Keratinocyte (primary cell): ENCODE measurements at regions not wholly inside any gene's neighbourhood (a gene's known extent, or its start where the extent isn't known, plus 50 kb on each side); places are given as distances from the start of the nearest gene placed in this dataset.

Experiments used
- DNase-seq: peaks from one replicate; pipeline ENCODE4 v3.0.0-alpha.2; 2011; ENCODE audit warnings: low read depth, missing footprints, low spot score
- FAIRE-seq: peaks from 2 replicates; lab custom pipeline; 2011; peaks lifted over from hg19 to GRCh38; lab: Jason Lieb, UNC
- H2AFZ ChIP-seq: 2 replicates; pipeline ENCODE4 v1.6.0; 2012; ENCODE audit warnings: low read length, control low read depth, inconsistent platforms; ENCODE audit not compliant: control insufficient read depth
- H3K27ac ChIP-seq: 2 replicates; pipeline ENCODE4 v1.5.1; 2011; ENCODE audit warnings: low read length; ENCODE audit not compliant: control insufficient read depth, insufficient read depth
- H3K27me3 ChIP-seq: 3 replicates; pipeline ENCODE4 v1.6.0; 2011; ENCODE audit warnings: low read length; ENCODE audit not compliant: control insufficient read depth, insufficient read depth; ENCODE audit errors: extremely low read depth
- H3K36me3 ChIP-seq, 2 experiments: 2 replicates in 1 of 2; 3 replicates in 1 of 2; pipeline ENCODE4 v1.5.1; 2011; ENCODE audit warnings: low read length in 2 of 2, mild to moderate bottlenecking in 1 of 2; ENCODE audit not compliant: control insufficient read depth in 2 of 2, insufficient read depth in 2 of 2; ENCODE audit errors: extremely low read depth in 1 of 2
- H3K4me1 ChIP-seq: 3 replicates; pipeline ENCODE4 v1.5.1; 2011; ENCODE audit warnings: low read length; ENCODE audit not compliant: control insufficient read depth, insufficient read depth; ENCODE audit errors: extremely low read depth
- H3K4me2 ChIP-seq: 3 replicates; pipeline ENCODE4 v1.6.0; 2011; ENCODE audit warnings: low read depth, low read length; ENCODE audit not compliant: control insufficient read depth, insufficient read depth; ENCODE audit errors: extremely low read depth
- H3K4me3 ChIP-seq, 3 experiments: fragments of 200-600 bp in 1 of 3; sonication (generic) in 1 of 3; 2 replicates in 2 of 3; 3 replicates in 1 of 3; pipeline ENCODE4 v1.5.1; 2011 to 2016; ENCODE audit warnings: low read length in 3 of 3, mild to moderate bottlenecking in 3 of 3, control low read depth in 2 of 3, inconsistent platforms in 1 of 3, low read depth in 1 of 3, mixed read lengths in 1 of 3, mixed run types in 1 of 3, moderate library complexity in 1 of 3; ENCODE audit not compliant: control insufficient read depth in 2 of 3, insufficient read depth in 2 of 3; ENCODE audit errors: extremely low read depth in 1 of 3
- H3K79me2 ChIP-seq: 2 replicates; pipeline ENCODE4 v1.6.0; 2012; ENCODE audit warnings: low read length; ENCODE audit not compliant: control insufficient read depth, insufficient read depth
- H3K9ac ChIP-seq: 3 replicates; pipeline ENCODE4 v1.6.0; 2011; ENCODE audit warnings: low read length; ENCODE audit not compliant: control insufficient read depth, insufficient read depth; ENCODE audit errors: extremely low read depth
- H3K9me1 ChIP-seq: 3 replicates; pipeline ENCODE4 v1.6.0; 2011; ENCODE audit warnings: low read length; ENCODE audit not compliant: control insufficient read depth, insufficient read depth; ENCODE audit errors: extremely low read depth
- H3K9me3 ChIP-seq: 2 replicates; pipeline ENCODE4 v1.5.1; 2012; ENCODE audit warnings: low read depth, low read length; ENCODE audit not compliant: control insufficient read depth
- H4K20me1 ChIP-seq: 3 replicates; pipeline ENCODE4 v1.6.0; 2011; ENCODE audit warnings: low read length; ENCODE audit not compliant: control insufficient read depth, insufficient read depth; ENCODE audit errors: extremely low read depth
- CTCF ChIP-seq, 3 experiments: IDR thresholded peaks in 1 of 3; conservative IDR thresholded peaks in 1 of 3; optimal IDR thresholded peaks in 1 of 3; 2 replicates in 2 of 3; 3 replicates in 1 of 3; pipeline versions ENCODE3 to v1.5.1; 2011; ENCODE audit warnings: low read length in 3 of 3, mild to moderate bottlenecking in 3 of 3, moderate library complexity in 2 of 3, control low read depth in 1 of 3, inconsistent platforms in 1 of 3; ENCODE audit not compliant: insufficient read depth in 2 of 3; ENCODE audit errors: extremely low read depth in 1 of 3
- EZH2 ChIP-seq: IDR thresholded peaks from one replicate; pipeline ENCODE4 v1.6.1; 2012; ENCODE audit warnings: inconsistent platforms, mild to moderate bottlenecking, low read length, moderate library complexity
- dilution Hi-C: fragments of 300-500 bp; cut with MboI; formaldehyde crosslinking; loops from one replicate; pipeline ENCODE4 v1.7.0; 2020; ENCODE audit warnings: low sequenced_read_pairs; ENCODE audit not compliant: extremely low pct_ligation_motif_present

GRCh38 chr2:188878716-188879115 lies 95.5 kb upstream of the COL3A1 start:
- dilution Hi-C loops, result no loop called here

GRCh38 chr2:188880740-188881139 lies 93.4 kb upstream of the COL3A1 start:
- H3K4me2 ChIP-seq, result no peak overlapping the region
- no peaks in the 10 kb centered on the region for H3K79me2 ChIP-seq
- DNase-seq, result no peak
- FAIRE-seq, result no peak
- H2AFZ ChIP-seq, result no peak overlapping the region
- no peaks in the 10 kb centered on the region for H3K27me3 ChIP-seq
- H3K4me1 ChIP-seq, result no peaks in the 10 kb centered on the region
- no peaks in the 10 kb centered on the region for H3K9me1 ChIP-seq
- no peak for TF ChIP-seq EZH2
- TF ChIP-seq CTCF (optimal IDR thresholded peaks at IDR 0.05 in 1 of 3, IDR thresholded peaks at IDR 0.05 in 1 of 3, conservative IDR thresholded peaks at IDR 0.05 in 1 of 3; ENCODE audit: extremely low read depth in 1 of 3, insufficient read depth in 2 of 3, low read length in 3 of 3), result no peak
- no peak overlapping the region for H3K27ac ChIP-seq
- H4K20me1 ChIP-seq, result no peaks in the 10 kb centered on the region
- dilution Hi-C loops, result no loop called here
- H3K9ac ChIP-seq, result no peak overlapping the region
- no peak overlapping the region for H3K4me3 ChIP-seq
- no peaks in the 10 kb centered on the region for H3K9me3 ChIP-seq
- H3K36me3 ChIP-seq, result no peaks in the 10 kb centered on the region

More at GRCh38 chr2:188878716-188879115, 95.5 kb upstream of the COL3A1 start:
- Histone ChIP-seq H3K36me3 (no peaks in the 10 kb centered on the region), H3K4me3 (no peak overlapping the region), H3K79me2 (no peaks in the 10 kb centered on the region), H3K4me2 (no peak overlapping the region), H3K27me3 (no peaks in the 10 kb centered on the region), H3K4me1 (no peaks in the 10 kb centered on the region), H3K9ac (no peak overlapping the region), H4K20me1 (no peaks in the 10 kb centered on the region), H2AFZ (no peak overlapping the region), H3K27ac (no peak overlapping the region), H3K9me1 (no peaks in the 10 kb centered on the region), H3K9me3 (no peaks in the 10 kb centered on the region)
- TF ChIP-seq CTCF (optimal IDR thresholded peaks at IDR 0.05 in 1 of 3, IDR thresholded peaks at IDR 0.05 in 1 of 3, conservative IDR thresholded peaks at IDR 0.05 in 1 of 3; ENCODE audit: extremely low read depth in 1 of 3, insufficient read depth in 2 of 3, low read length in 3 of 3), result no peak
- TF ChIP-seq EZH2, result no peak
- FAIRE-seq (no peak), DNase-seq (no peak)
